ENCODE measurements at regions not wholly inside any gene's neighbourhood (a gene's known extent, or its start where the extent isn't known, plus 50 kb on each side); places are given as distances from the start of the nearest gene placed in this dataset.
"Not testable (repeated sequence)": the region's sequence is repeated elsewhere in the genome, so short reads cannot be mapped to it uniquely, and the experiment has no call there.

DNA sequence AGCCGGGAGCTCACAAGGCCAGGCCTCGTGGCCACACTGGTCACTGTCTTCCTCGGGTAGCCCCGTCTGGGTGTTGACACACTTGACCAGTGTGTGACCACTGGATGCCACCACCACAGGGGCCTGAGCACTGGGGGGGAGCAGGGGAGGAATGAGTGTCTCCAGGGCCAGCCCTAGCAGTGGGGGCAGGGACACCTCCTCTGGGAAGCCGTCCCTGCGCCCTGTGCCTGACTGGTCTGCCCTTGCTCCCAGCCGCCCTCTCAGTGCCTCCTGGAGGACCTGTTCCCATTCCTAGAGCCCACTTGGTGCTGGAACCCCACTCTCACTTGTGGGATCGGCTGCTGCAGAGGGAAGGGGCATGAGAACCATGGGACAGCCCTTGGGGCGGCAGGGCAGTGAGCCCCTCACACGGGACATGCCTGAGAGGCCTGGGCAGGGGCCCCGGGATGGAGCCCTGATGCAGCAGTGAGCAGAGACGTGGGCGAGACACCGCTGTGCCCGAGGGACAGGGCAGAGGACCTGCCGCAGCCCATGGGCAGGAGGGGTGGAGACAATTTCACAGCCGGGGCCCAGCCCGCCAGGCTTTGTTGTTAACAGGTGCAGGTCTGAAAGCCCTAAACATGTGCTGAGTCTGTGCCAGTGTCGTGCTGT lies 121.7 kb upstream of the AKAP13 start:
- TF ChIP-seq, protein P1, sequence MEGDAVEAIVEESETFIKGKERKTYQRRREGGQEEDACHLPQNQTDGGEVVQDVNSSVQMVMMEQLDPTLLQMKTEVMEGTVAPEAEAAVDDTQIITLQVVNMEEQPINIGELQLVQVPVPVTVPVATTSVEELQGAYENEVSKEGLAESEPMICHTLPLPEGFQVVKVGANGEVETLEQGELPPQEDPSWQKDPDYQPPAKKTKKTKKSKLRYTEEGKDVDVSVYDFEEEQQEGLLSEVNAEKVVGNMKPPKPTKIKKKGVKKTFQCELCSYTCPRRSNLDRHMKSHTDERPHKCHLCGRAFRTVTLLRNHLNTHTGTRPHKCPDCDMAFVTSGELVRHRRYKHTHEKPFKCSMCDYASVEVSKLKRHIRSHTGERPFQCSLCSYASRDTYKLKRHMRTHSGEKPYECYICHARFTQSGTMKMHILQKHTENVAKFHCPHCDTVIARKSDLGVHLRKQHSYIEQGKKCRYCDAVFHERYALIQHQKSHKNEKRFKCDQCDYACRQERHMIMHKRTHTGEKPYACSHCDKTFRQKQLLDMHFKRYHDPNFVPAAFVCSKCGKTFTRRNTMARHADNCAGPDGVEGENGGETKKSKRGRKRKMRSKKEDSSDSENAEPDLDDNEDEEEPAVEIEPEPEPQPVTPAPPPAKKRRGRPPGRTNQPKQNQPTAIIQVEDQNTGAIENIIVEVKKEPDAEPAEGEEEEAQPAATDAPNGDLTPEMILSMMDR (IDR thresholded peaks at IDR 0.05; ENCODE audit: low read depth, low read length, missing input control) = not testable (repeated sequence)
- TF ChIP-seq TAF1 (conservative IDR thresholded peaks at IDR 0.05); FOXA1 (IDR thresholded peaks at IDR 0.05); SP1 (IDR thresholded peaks at IDR 0.05); NR2F2 (IDR thresholded peaks at IDR 0.05); YY1 (IDR thresholded peaks at IDR 0.05): not testable (repeated sequence)
- TF ChIP-seq, protein P2, sequence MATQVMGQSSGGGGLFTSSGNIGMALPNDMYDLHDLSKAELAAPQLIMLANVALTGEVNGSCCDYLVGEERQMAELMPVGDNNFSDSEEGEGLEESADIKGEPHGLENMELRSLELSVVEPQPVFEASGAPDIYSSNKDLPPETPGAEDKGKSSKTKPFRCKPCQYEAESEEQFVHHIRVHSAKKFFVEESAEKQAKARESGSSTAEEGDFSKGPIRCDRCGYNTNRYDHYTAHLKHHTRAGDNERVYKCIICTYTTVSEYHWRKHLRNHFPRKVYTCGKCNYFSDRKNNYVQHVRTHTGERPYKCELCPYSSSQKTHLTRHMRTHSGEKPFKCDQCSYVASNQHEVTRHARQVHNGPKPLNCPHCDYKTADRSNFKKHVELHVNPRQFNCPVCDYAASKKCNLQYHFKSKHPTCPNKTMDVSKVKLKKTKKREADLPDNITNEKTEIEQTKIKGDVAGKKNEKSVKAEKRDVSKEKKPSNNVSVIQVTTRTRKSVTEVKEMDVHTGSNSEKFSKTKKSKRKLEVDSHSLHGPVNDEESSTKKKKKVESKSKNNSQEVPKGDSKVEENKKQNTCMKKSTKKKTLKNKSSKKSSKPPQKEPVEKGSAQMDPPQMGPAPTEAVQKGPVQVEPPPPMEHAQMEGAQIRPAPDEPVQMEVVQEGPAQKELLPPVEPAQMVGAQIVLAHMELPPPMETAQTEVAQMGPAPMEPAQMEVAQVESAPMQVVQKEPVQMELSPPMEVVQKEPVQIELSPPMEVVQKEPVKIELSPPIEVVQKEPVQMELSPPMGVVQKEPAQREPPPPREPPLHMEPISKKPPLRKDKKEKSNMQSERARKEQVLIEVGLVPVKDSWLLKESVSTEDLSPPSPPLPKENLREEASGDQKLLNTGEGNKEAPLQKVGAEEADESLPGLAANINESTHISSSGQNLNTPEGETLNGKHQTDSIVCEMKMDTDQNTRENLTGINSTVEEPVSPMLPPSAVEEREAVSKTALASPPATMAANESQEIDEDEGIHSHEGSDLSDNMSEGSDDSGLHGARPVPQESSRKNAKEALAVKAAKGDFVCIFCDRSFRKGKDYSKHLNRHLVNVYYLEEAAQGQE (IDR thresholded peaks at IDR 0.05) = not testable (repeated sequence)
